Suppressor macrophage treated with lipopolysaccharide for 4 hours (primary cell): ENCODE measurements at regions not wholly inside any gene's neighbourhood (a gene's known extent, or its start where the extent isn't known, plus 50 kb on each side); places are given as distances from the start of the nearest gene placed in this dataset.

Experiments used
- DNase-seq: peaks from one replicate; pipeline ENCODE4 v3.0.0-alpha.2; 2020

GRCh38 chr9:79962836-79963235, 391.1 kb downstream of the TLE4 start:
- no peak for DNase-seq

- DNase-seq = no peak
Observed at GRCh38 chr9:79962150-79962549, 390.4 kb downstream of the TLE4 start.

GRCh38 chr9:79955300-79955699, 383.5 kb downstream of the TLE4 start:
- DNase-seq = no peak

- no peak for DNase-seq
Observed at GRCh38 chr9:79953908-79954307, 382.1 kb downstream of the TLE4 start.

GRCh38 chr9:79952401-79952800, 380.6 kb downstream of the TLE4 start:
- no peak for DNase-seq

GRCh38 chr9:79946712-79947111, 374.9 kb downstream of the TLE4 start:
- no peak for DNase-seq

GRCh38 chr9:79945495-79945894, 373.7 kb downstream of the TLE4 start:
- no peak for DNase-seq

- DNase-seq = peak; percentile 16
Observed at GRCh38 chr9:79945016-79945415, 373.3 kb downstream of the TLE4 start.

- no peak for DNase-seq
Observed at GRCh38 chr9:79940919-79941318, 369.2 kb downstream of the TLE4 start.

- no peak for DNase-seq
Observed at GRCh38 chr9:79939819-79940218, 368.1 kb downstream of the TLE4 start.

- DNase-seq = no peak
Observed at GRCh38 chr9:79936336-79936735, 364.6 kb downstream of the TLE4 start.

GRCh38 chr9:79929285-79929684, 357.5 kb downstream of the TLE4 start:
- no peak for DNase-seq

- DNase-seq = no peak
Observed at GRCh38 chr9:79928661-79929223, 357.0 kb downstream of the TLE4 start.

- no peak for DNase-seq
Observed at GRCh38 chr9:79925326-79925725, 353.6 kb downstream of the TLE4 start.

GRCh38 chr9:79924836-79925235, 353.1 kb downstream of the TLE4 start:
- DNase-seq = no peak

GRCh38 chr9:79917421-79917820, 345.7 kb downstream of the TLE4 start:
- no peak for DNase-seq

GRCh38 chr9:79913867-79914266, 342.1 kb downstream of the TLE4 start:
- no peak for DNase-seq

GRCh38 chr9:79912318-79913070, 340.7 kb downstream of the TLE4 start:
- no peak for DNase-seq

GRCh38 chr9:79911724-79912123, 340.0 kb downstream of the TLE4 start:
- DNase-seq = no peak

- DNase-seq = no peak
Observed at GRCh38 chr9:79902825-79903600, 331.2 kb downstream of the TLE4 start.

GRCh38 chr9:79900754-79901153, 329.0 kb downstream of the TLE4 start:
- DNase-seq = no peak

- no peak for DNase-seq
Observed at GRCh38 chr9:79896390-79896980, 324.7 kb downstream of the TLE4 start.

GRCh38 chr9:79895232-79895631, 323.5 kb downstream of the TLE4 start:
- DNase-seq = no peak

- no peak for DNase-seq
Observed at GRCh38 chr9:79889369-79889768, 317.6 kb downstream of the TLE4 start.
